HG02938 (cell line): ENCODE measurements at regions not wholly inside any gene's neighbourhood (a gene's known extent, or its start where the extent isn't known, plus 50 kb on each side); places are given as distances from the start of the nearest gene placed in this dataset.

Experiments used
- ATAC-seq: cut with Tn5 transposase; IDR thresholded peaks from one replicate; pipeline ENCODE4 v1.9.1; 2021; ENCODE audit warnings: mild to moderate bottlenecking, moderate library complexity; ENCODE audit not compliant: unreplicated experiment

DNA sequence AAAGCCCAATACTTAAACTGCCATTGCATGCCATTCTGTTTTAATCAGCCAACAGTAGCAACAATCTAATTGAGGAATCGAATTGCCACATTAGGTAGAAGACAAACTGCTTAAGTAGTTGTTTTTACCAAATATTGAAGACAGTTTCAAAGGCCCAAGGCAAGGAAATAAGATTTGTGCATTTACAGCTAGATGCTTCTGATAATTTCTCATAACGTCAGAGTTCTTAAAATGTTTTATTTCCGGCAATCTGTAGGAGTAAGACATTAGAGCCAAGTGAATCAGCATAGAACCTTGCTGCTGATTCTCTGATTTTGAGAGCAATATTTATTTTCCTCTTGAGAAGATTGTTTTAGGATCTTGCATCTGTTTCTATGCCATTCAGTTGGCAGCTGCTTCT, 174.3 kb downstream of the RBM43 start:
- no peak for ATAC-seq

- ATAC-seq = no peak
Measured at GRCh38 chr2:151085181-151085611, 176.5 kb downstream of the RBM43 start.

DNA sequence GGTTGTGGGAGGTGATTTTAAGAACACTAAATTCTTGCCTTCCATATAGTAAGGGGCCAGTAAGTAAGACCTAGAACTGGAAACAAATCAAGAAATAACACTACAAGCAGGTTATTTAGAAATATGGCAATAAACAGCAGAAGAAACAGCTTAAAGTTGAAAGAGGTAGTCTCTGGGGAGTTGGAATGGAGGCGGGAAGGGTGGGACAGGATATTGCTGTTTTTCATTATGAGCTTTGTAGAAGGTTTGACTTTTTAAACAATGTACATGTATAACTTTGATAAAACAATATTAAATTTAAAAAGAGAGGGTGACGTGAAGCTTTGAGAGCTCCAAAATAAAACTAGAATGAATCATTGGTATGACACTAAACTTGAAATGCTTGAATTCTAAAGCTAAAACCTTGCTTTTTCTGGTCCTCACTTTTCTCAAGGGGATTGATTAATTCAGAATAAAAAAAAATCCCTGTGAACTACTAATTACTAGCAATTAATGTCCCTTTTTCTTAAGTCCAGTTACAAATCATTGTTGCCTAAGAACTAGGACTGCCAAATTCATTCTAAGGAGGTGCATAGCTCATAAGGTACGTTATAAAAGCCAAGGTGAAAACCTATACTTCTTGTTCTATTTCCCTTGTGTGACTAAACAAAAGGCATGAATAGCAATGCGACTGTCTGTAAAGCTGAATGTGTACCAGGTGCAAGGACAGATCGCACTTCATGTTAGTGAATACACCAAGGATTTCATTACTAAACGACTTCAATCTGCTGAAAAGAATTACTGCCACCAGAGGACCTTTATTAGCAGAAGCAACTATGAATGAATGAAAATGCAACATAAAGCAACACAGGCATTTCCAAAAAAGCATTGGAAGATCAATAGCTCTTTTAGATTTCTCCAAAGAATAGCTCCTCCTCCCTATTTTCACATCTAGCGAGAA, 177.5 kb downstream of the RBM43 start:
- no peak for ATAC-seq

DNA sequence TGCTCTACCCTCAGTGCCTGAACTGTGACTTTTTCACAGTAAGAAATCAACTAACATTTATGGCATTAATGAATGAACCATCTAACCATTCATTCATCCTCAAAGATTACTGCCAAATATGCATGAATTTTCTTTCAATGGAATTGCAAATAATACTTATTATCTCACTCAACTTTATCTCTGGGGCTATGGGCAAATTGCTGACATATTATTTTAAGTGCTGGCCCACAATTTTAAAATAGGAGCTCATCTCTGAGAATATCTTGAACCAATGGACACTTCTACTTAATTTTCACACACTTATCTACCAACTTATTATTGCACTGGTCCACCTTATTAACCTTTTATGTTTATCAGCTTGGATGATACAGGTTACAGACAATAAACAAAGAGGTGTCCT, 182.8 kb downstream of the RBM43 start:
- ATAC-seq = no peak

GRCh38 chr2:151071906-151072305, 189.8 kb downstream of the RBM43 start:
- no peak for ATAC-seq

GRCh38 chr2:151071382-151071781, 190.3 kb downstream of the RBM43 start:
- no peak for ATAC-seq

GRCh38 chr2:151070253-151070652, 191.4 kb downstream of the RBM43 start:
- ATAC-seq = no peak

DNA sequence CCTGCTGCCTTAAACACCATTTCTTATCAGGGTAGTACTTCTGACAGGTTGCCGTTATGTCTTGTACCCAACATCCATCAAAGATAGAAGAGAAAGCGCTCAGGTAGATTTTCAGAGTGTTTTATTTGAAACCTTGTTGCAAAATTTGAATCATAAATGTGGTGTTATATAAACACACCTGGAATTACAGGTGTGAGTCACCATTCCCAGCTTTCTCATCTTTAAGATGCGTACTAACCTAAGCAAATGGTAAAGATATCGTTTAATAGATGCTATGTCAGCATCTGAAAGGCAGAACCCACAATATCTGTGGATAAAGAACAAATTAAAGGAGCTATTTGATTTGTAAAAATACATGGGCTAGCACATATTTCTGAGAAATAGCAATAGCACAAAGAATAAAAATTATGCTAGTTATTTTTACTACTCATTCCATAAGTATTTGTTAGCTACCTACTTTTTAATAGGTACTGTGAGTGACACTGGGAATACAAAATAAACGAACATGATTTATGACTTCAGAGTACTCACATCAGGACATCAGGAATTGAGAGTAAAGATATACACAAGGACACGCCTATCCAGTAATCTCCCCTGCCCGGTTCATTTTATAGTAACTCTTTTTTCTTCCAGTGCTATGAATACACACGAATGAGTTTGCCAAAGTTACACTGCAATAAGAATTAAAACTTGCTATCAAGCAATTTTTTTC, 193.8 kb downstream of the RBM43 start:
- no peak for ATAC-seq

GRCh38 chr2:151063271-151063670, 198.4 kb downstream of the RBM43 start:
- no peak for ATAC-seq

- no peak for ATAC-seq
Measured at GRCh38 chr2:151060287-151060686, 201.4 kb downstream of the RBM43 start.

- no peak for ATAC-seq
Measured at GRCh38 chr2:151056870-151057269, 204.8 kb downstream of the RBM43 start.

GRCh38 chr2:151053661-151053990, 208.0 kb downstream of the RBM43 start:
- ATAC-seq = no peak

DNA sequence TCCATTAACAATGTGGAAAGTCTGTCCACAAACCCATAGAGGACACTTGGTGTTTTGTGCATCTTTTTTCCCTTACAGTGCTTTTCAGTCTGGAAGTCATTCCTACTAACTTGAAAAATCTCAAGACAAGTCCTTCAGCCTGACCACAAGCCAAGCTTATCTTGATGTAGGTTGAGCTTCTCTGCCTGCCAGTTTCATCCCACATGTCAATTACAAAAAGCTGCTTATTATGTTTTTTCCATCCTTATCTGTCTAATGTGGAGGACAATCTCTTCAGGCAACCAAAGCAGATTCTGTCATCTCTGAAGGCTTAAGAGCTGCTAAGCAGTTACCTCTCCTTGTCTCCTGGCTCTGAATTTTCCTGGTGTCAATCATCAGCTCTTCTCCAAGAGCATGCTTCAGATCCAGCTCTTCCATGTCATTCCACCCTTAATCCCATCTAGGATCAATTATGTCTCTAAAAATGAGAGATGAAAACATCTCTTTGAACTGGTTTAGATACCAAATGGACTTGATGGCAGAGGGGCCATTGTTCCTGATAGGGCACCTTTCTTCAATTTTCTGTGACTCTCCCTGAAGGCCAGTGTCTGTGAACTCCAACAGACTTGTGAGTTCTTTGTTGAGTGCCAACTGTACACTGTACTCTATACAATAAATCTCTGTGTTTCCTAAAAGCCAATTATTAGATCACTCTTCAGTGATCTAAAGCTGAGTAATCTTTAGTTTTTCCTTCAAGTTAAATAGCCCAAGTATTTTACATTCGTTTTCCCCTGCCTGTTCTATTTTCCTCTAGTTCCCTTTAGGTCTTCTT, 208.6 kb downstream of the RBM43 start:
- no peak for ATAC-seq

- ATAC-seq = peak; percentile 88
Measured at GRCh38 chr2:151051574-151052220, 210.0 kb downstream of the RBM43 start.

- no peak for ATAC-seq
Measured at GRCh38 chr2:151049746-151050145, 211.9 kb downstream of the RBM43 start.

DNA sequence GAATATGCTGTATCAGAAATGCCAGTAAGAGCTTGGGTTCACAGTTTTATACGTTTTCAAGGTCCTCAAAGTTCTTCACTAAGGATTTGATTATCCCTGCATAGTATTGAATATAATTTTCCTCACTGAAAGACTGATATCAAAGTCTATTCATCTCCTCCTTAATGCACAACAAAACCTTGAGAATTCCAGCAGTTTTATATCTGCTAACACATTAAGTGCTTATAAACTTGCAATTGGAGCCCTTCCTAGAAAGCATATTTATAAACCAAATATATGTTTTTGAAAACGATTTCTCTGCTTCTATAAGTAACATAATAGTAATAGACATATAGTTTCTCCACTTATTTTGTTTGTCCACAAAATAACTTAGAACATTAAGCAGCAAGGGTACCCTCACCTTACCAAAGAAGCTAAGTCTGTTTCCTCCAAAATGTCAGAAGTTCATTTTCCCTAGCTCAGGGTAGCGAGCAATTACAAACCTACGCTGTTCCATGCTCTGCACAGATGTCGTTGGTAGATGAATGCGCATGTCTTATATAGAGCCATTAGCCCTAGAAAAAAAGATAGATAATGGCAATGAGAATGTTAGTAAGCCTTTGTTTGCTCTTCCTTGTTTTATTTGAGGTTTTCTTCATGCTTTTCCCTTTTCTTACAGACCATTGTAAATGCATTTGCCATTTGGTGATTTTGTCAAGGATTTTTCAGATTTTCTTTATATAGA, 213.2 kb downstream of the RBM43 start:
- ATAC-seq = no peak

GRCh38 chr2:151043484-151043883, 218.2 kb downstream of the RBM43 start:
- no peak for ATAC-seq

DNA sequence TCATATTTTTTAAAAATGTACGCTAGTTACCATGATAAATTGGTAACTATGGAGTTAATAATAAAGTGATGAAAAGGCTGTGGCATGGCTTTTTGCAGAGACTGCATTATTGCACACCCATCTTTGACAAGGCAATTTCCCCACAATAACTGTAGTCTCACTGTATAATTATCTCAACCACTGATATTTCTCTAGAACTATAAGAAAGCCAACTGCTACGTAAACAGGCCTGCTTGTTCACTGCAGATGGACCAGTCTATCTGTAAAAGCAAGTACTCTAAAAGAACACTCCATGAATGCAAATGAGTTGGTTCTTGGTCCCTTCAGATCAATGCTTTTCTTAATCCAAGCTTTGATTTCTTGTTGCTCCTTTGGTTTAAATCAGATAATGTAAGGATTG, 218.7 kb downstream of the RBM43 start:
- ATAC-seq = no peak

- no peak for ATAC-seq
Measured at GRCh38 chr2:151040039-151040438, 221.6 kb downstream of the RBM43 start.

DNA sequence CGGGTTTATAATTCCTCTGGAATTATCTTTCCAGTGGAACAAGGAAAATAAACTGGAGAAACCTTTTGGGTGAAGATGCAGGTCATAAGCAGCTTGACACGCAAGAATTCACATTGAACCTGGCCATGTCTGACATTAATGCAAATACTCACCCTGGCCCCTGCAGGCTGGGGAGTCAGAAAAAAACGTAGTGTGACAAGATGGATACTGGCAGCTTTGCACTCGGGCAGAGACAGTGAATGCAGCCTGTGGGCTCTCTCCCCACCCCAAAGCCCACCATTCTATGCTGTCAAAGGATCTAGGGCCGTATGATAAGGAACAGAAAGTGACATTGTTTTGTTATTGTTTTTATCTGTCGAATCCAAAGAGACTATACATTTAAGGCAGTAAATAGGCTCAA, 223.1 kb downstream of the RBM43 start:
- ATAC-seq = no peak
